MM.1S (cell line): ENCODE measurements at regions not wholly inside any gene's neighbourhood (a gene's known extent, or its start where the extent isn't known, plus 50 kb on each side); places are given as distances from the start of the nearest gene placed in this dataset.
"Not testable (repeated sequence)": the region's sequence is repeated elsewhere in the genome, so short reads cannot be mapped to it uniquely, and the experiment has no call there.

Experiments used
- DNase-seq: peaks from one replicate; pipeline ENCODE4 v3.0.0-alpha.2; 2015
- H2AFZ ChIP-seq: fragments of 300-600 bp; sonication (generic); 2 replicates; pipeline ENCODE4 v1.6.0; 2016; ENCODE audit warnings: antibody characterized with exemption, low read length
- H3F3A ChIP-seq: fragments of 300-600 bp; sonication (generic); 2 replicates; pipeline ENCODE4 v1.6.1; 2016; ENCODE audit warnings: mild to moderate bottlenecking, antibody characterized with exemption, low read length, moderate library complexity, mixed read lengths; ENCODE audit not compliant: insufficient read depth
- H3K27ac ChIP-seq: fragments of 300-600 bp; sonication (generic); 2 replicates; pipeline ENCODE4 v1.5.1; 2016; ENCODE audit warnings: mild to moderate bottlenecking, low read length
- H3K27me3 ChIP-seq: fragments of 300-600 bp; sonication (generic); replicated peaks from 2 replicates; pipeline ENCODE4 v1.6.0; 2016; ENCODE audit warnings: low read length; ENCODE audit not compliant: insufficient read depth
- H3K36me3 ChIP-seq: fragments of 300-600 bp; sonication (generic); replicated peaks from 2 replicates; pipeline ENCODE4 v1.6.1; 2016; ENCODE audit warnings: mild to moderate bottlenecking, low read length, mixed read lengths; ENCODE audit not compliant: insufficient read depth
- H3K4me1 ChIP-seq: fragments of 300-600 bp; sonication (generic); 2 replicates; pipeline ENCODE4 v1.6.1; 2016; ENCODE audit warnings: low read length, mixed read lengths
- H3K4me2 ChIP-seq: fragments of 300-600 bp; sonication (generic); 2 replicates; pipeline ENCODE4 v1.6.0; 2016; ENCODE audit warnings: low read depth, low read length
- H3K4me3 ChIP-seq: fragments of 300-600 bp; sonication (generic); 2 replicates; pipeline ENCODE4 v1.5.1; 2016; ENCODE audit warnings: low read length, mixed read lengths
- H3K79me2 ChIP-seq: fragments of 300-600 bp; sonication (generic); 2 replicates; pipeline ENCODE4 v1.6.1; 2016; ENCODE audit warnings: mixed run types, low read length, mixed read lengths
- H3K9ac ChIP-seq: fragments of 300-600 bp; sonication (generic); 2 replicates; pipeline ENCODE4 v1.6.1; 2016; ENCODE audit warnings: low read length, mixed read lengths
- H3K9me2 ChIP-seq: fragments of 300-600 bp; sonication (generic); replicated peaks from 2 replicates; pipeline ENCODE4 v1.6.1; 2016; ENCODE audit warnings: mild to moderate bottlenecking, low read length, mixed read lengths; ENCODE audit not compliant: insufficient read depth
- H3K9me3 ChIP-seq: fragments of 300-600 bp; sonication (generic); replicated peaks from 2 replicates; pipeline ENCODE4 v1.6.1; 2016; ENCODE audit warnings: mild to moderate bottlenecking, low read length, mixed read lengths; ENCODE audit not compliant: insufficient read depth
- H4K20me1 ChIP-seq: fragments of 300-600 bp; sonication (generic); 2 replicates; pipeline ENCODE4 v1.6.1; 2016; ENCODE audit warnings: mild to moderate bottlenecking, low read length, moderate library complexity, mixed read lengths; ENCODE audit not compliant: insufficient read depth
- EZH2 ChIP-seq: fragments of 300-600 bp; sonication (generic); optimal IDR thresholded peaks from 2 replicates; pipeline ENCODE3; 2017; ENCODE audit warnings: low read depth, mild to moderate bottlenecking, antibody characterized with exemption, low read length, mixed read lengths
- EZH2phosphoT487 ChIP-seq: fragments of 300-600 bp; sonication (generic); IDR thresholded peaks from 2 replicates; pipeline ENCODE4 v1.6.1; 2018; ENCODE audit warnings: antibody characterized with exemption, low read length
- TF ChIP-seq, protein P1 (sequence below): fragments of 300-600 bp; sonication (generic); IDR thresholded peaks from 2 replicates; pipeline ENCODE4 v1.5.1; 2016; ENCODE audit warnings: antibody characterized with exemption, low read length, mixed read lengths

DNA sequence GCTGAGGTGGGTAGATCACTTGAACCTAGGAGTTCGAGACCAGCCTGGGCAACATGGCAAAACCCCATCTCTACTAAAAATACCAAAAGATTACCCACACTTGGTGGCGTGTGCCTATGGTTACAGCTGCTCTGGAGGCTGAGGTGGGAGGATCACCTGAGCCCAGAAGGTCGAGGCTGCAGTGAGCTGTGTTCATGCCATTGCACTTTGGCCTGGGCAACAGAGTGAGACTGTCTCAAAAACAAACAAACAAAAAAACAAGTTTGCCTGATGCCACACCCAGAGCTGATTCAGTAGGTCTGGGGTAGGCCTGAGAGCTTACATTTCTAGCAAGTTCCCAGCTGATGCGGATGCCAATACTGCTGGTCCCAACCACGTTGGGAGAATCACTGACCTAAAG lies 60.5 kb upstream of the HSPA9 start:
- no peaks in the 10 kb centered on the region for H3K27me3 ChIP-seq
- TF ChIP-seq EZH2 (no peak), EZH2phosphoT487 (no peak)
- TF ChIP-seq, protein P1, sequence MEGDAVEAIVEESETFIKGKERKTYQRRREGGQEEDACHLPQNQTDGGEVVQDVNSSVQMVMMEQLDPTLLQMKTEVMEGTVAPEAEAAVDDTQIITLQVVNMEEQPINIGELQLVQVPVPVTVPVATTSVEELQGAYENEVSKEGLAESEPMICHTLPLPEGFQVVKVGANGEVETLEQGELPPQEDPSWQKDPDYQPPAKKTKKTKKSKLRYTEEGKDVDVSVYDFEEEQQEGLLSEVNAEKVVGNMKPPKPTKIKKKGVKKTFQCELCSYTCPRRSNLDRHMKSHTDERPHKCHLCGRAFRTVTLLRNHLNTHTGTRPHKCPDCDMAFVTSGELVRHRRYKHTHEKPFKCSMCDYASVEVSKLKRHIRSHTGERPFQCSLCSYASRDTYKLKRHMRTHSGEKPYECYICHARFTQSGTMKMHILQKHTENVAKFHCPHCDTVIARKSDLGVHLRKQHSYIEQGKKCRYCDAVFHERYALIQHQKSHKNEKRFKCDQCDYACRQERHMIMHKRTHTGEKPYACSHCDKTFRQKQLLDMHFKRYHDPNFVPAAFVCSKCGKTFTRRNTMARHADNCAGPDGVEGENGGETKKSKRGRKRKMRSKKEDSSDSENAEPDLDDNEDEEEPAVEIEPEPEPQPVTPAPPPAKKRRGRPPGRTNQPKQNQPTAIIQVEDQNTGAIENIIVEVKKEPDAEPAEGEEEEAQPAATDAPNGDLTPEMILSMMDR = no peak

GRCh38 chr5:138635265-138635664 lies 60.1 kb upstream of the HSPA9 start:
- no peak for TF ChIP-seq EZH2phosphoT487
- TF ChIP-seq, protein P1 = no peak
- TF ChIP-seq EZH2 = no peak
- Histone ChIP-seq H2AFZ (no peak overlapping the region), H3K27ac (no peak overlapping the region), H3K4me3 (no peak overlapping the region), H3F3A (no peaks in the 10 kb centered on the region), H3K79me2 (no peaks in the 10 kb centered on the region), H3K4me2 (no peak overlapping the region), H3K9ac (no peak overlapping the region), H3K9me3 (no peaks in the 10 kb centered on the region), H3K4me1 (no peaks in the 10 kb centered on the region), H3K27me3 (no peaks in the 10 kb centered on the region), H3K9me2 (no peaks in the 10 kb centered on the region), H3K36me3 (no peaks in the 10 kb centered on the region), H4K20me1 (no peaks in the 10 kb centered on the region)
- no peak for DNase-seq

More for the DNA sequence above, 60.5 kb upstream of the HSPA9 start:
- Histone ChIP-seq H3K27ac (no peak overlapping the region), H3F3A (no peaks in the 10 kb centered on the region), H2AFZ (no peak overlapping the region), H3K4me2 (no peak overlapping the region), H3K36me3 (no peaks in the 10 kb centered on the region), H4K20me1 (no peaks in the 10 kb centered on the region), H3K9me3 (no peaks in the 10 kb centered on the region), H3K9ac (no peak overlapping the region), H3K79me2 (no peaks in the 10 kb centered on the region), H3K4me3 (no peak overlapping the region), H3K9me2 (no peaks in the 10 kb centered on the region), H3K4me1 (no peaks in the 10 kb centered on the region)
- DNase-seq = no peak

- H3K4me3 ChIP-seq, H3K27ac ChIP-seq, H3K4me1 ChIP-seq, H3K4me2 ChIP-seq, H3K9me2 ChIP-seq, H3K27me3 ChIP-seq, H3K79me2 ChIP-seq, H3K36me3 ChIP-seq, DNase-seq, H2AFZ ChIP-seq, H4K20me1 ChIP-seq, H3F3A ChIP-seq, H3K9me3 ChIP-seq, H3K9ac ChIP-seq: not testable (repeated sequence)
Measured at GRCh38 chr5:138634804-138635203, 59.6 kb upstream of the HSPA9 start.

DNA sequence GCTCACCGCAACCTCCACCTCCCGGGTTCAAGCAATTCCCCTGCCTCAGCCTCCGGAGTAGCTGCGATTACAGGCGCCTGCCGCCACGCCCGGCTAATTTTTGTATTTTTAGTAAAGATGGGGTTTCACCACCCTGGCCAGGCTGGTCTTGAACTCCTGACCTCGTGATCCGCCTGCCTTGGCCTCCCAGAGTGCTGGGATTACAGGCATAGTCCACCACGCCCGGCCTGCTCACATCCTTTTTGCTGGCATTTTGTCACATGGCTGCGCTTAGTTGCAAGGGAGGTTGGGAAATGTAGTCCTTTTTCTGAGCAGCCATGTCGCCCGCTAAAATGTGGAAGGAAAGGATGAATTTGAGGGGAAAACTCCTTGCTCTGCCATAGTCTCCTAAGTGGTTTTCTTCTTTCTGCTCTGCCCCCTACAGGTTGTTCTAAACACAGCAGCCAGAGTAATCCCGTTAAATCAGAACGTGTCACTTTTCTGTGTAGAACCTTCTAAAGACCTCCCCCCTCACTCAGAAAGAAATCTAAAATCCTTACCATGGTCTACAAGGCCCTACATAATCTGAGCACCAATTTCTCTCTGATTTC lies 57.8 kb upstream of the HSPA9 start:
- Histone ChIP-seq H3F3A (no peaks in the 10 kb centered on the region), H3K9me3 (no peaks in the 10 kb centered on the region), H3K79me2 (no peaks in the 10 kb centered on the region), H3K27ac (no peak overlapping the region), H3K4me1 (no peaks in the 10 kb centered on the region), H3K9ac (no peak overlapping the region), H3K4me3 (no peak overlapping the region), H2AFZ (no peak overlapping the region), H3K4me2 (no peak overlapping the region), H4K20me1 (no peaks in the 10 kb centered on the region), H3K36me3 (no peaks in the 10 kb centered on the region), H3K9me2 (no peaks in the 10 kb centered on the region), H3K27me3 (no peaks in the 10 kb centered on the region)
- DNase-seq = no peak
- TF ChIP-seq, protein P1 = peak; percentile 53
- TF ChIP-seq EZH2 = no peak
